Natural killer cell (primary cell): ENCODE measurements at regions not wholly inside any gene's neighbourhood (a gene's known extent, or its start where the extent isn't known, plus 50 kb on each side); places are given as distances from the start of the nearest gene placed in this dataset.

Experiments used
- ATAC-seq, 3 donors: fragments of 150-1000 bp in 2 of 3; fragments of 200-7000 bp in 1 of 3; cut with Tn5 transposase; 1 replicate in 1 of 3; 2 replicates in 2 of 3; pipeline ENCODE4 v1.10.0; 2021; ENCODE audit warnings: mild to moderate bottlenecking in 2 of 3, moderate library complexity in 2 of 3
- DNase-seq, 2 donors: peaks; one replicate each; pipeline versions ENCODE4 v3.0.0 to v3.0.0-alpha.2; 2013 to 2021; ENCODE audit warnings: mixed read lengths in 1 of 2
- H3K27ac ChIP-seq: one replicate; pipeline ENCODE4 v1.5.1; 2013; ENCODE audit warnings: mild to moderate bottlenecking, low read length
- H3K27me3 ChIP-seq: one replicate; pipeline ENCODE4 v1.6.1; 2013; ENCODE audit warnings: low read length; ENCODE audit not compliant: control insufficient read depth, insufficient read depth
- H3K36me3 ChIP-seq: one replicate; pipeline ENCODE4 v1.6.1; 2013; ENCODE audit warnings: low read length; ENCODE audit not compliant: control insufficient read depth, insufficient read depth
- H3K4me1 ChIP-seq: one replicate; pipeline ENCODE4 v1.6.1; 2013; ENCODE audit warnings: low read length; ENCODE audit not compliant: control insufficient read depth, insufficient read depth
- H3K4me3 ChIP-seq: one replicate; pipeline ENCODE4 v1.5.1; 2013; ENCODE audit warnings: low read length
- H3K9me3 ChIP-seq: one replicate; pipeline ENCODE4 v1.6.1; 2013; ENCODE audit warnings: low read length; ENCODE audit not compliant: control insufficient read depth, insufficient read depth
- H3K27ac Mint-ChIP-seq, 2 donors: one replicate each; pipeline ENCODE4 v1.8.0; 2022; ENCODE audit warnings: mild to moderate bottlenecking in 2 of 2, mixed read lengths in 2 of 2, moderate library complexity in 1 of 2
- H3K27me3 Mint-ChIP-seq, 2 donors: one replicate each; pipeline ENCODE4 v1.8.0; 2022; ENCODE audit warnings: low read depth in 2 of 2, mixed read lengths in 2 of 2
- H3K36me3 Mint-ChIP-seq: one replicate; pipeline ENCODE4 v1.8.0; 2022; ENCODE audit warnings: mixed read lengths
- H3K4me1 Mint-ChIP-seq, 2 donors: one replicate each; pipeline ENCODE4 v1.8.0; 2022; ENCODE audit warnings: mixed read lengths in 2 of 2
- H3K4me3 Mint-ChIP-seq: one replicate; pipeline ENCODE4 v1.8.0; 2022; ENCODE audit warnings: mild to moderate bottlenecking, moderate library complexity, mixed read lengths
- H3K9me3 Mint-ChIP-seq, 2 donors: one replicate each; pipeline ENCODE4 v1.8.0; 2022; ENCODE audit warnings: mixed read lengths in 2 of 2
- WGBS: methylation state at CpG from one replicate; pipeline ENCODE4 v1.1.7; 2013; ENCODE audit warnings: missing lambda C conversion rate; ENCODE audit not compliant: insufficient coverage; 5-methylcytosine and 5-hydroxymethylcytosine counted together
- intact Hi-C: fragments of 100-400 bp; cut with micrococcal nuclease; formaldehyde crosslinking; loops from one replicate; pipeline ENCODE4 v1.14.2; 2022
- TF ChIP-seq, protein P1 (sequence below): fragments of 200-600 bp; IDR thresholded peaks from one replicate; pipeline ENCODE4 v1.8.0; 2022; ENCODE audit warnings: antibody characterized with exemption

DNA sequence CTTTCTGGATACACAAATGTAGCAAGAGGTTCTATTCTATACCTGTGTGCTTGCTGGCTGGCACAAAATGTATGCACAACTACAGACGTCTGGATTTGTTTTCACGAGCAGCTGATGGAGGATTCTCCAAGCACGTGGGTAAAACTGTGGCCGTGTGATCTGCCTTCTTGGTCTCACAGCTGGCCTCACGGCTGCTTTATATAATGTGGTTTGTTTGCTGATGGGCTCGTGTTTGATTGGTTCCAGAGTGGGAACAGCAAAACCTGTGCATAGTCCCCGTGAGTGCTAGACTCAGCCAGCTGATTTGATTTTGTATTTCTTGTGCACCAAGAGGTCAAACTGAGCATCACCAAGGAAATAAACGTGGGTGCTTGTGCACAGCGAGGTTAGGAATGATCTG, 262.6 kb upstream of the RPS6KA3 start:
- WGBS, result 44% methylated on average over 9 of the region's 9 CpGs
- Histone ChIP-seq H3K27me3 (peaks cover 5% of the 10 kb centered on the region), H3K9me3 (no peaks in the 10 kb centered on the region), H3K27ac (no peak overlapping the region), H3K4me3 (no peak overlapping the region), H3K4me1 (no peaks in the 10 kb centered on the region), H3K36me3 (no peaks in the 10 kb centered on the region)
- DNase-seq (no peak), ATAC-seq (no peak)
- TF ChIP-seq, protein P1, sequence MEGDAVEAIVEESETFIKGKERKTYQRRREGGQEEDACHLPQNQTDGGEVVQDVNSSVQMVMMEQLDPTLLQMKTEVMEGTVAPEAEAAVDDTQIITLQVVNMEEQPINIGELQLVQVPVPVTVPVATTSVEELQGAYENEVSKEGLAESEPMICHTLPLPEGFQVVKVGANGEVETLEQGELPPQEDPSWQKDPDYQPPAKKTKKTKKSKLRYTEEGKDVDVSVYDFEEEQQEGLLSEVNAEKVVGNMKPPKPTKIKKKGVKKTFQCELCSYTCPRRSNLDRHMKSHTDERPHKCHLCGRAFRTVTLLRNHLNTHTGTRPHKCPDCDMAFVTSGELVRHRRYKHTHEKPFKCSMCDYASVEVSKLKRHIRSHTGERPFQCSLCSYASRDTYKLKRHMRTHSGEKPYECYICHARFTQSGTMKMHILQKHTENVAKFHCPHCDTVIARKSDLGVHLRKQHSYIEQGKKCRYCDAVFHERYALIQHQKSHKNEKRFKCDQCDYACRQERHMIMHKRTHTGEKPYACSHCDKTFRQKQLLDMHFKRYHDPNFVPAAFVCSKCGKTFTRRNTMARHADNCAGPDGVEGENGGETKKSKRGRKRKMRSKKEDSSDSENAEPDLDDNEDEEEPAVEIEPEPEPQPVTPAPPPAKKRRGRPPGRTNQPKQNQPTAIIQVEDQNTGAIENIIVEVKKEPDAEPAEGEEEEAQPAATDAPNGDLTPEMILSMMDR, result no peak
- intact Hi-C loops, result loop anchor here (5.0 kb wide), 1 partner anchor 1663 kb away; no protein-coding TSS in a partner anchor
- Mint-ChIP-seq H3K36me3 (no peaks in the 10 kb centered on the region), H3K27ac (no peak overlapping the region), H3K4me1 (peaks cover under 1 to 2% of the 10 kb centered on the region in 2 donors), H3K4me3 (no peak overlapping the region), H3K27me3 (peaks cover 32 to 53% of the 10 kb centered on the region in 2 donors), H3K9me3 (no peaks in the 10 kb centered on the region)

DNA sequence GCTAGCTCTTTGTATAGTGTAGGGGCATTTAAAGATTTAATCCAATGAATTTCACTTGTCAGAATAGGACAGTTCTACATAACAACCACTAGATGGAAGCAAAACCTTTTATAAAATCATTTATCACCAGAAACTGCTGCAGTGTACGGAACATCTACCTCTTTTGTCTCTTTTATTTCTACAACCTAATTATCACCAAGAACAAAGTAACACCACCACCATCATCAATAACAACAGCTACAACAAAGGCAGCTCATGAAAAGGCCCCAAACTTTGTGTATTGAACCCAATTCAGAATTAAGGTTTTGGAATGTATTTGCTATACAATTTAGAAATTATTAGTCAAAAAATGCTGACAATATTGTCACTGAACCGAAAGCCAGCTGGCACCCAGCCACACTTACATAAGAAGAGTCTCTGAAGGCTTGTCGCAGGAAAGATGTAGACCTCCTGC, 260.9 kb upstream of the RPS6KA3 start:
- DNase-seq (peak in 1 of 2 donors; percentile 41), ATAC-seq (peak in 1 of 3 donors; percentile 73)
- Histone ChIP-seq H3K4me3 (no peak overlapping the region), H3K4me1 (peaks cover 5% of the 10 kb centered on the region), H3K27me3 (peaks cover 5% of the 10 kb centered on the region), H3K9me3 (no peaks in the 10 kb centered on the region), H3K36me3 (no peaks in the 10 kb centered on the region), H3K27ac (no peak overlapping the region)
- intact Hi-C loops, result loop anchor here (1.0 to 5.0 kb wide), 2 partner anchors 1219 to 1665 kb away; no protein-coding TSS in a partner anchor
- Mint-ChIP-seq H3K9me3 (no peaks in the 10 kb centered on the region), H3K27ac (no peak overlapping the region), H3K4me1 (peaks cover 8 to 10% of the 10 kb centered on the region in 2 donors), H3K4me3 (no peak overlapping the region), H3K27me3 (peaks cover 20 to 36% of the 10 kb centered on the region in 2 donors), H3K36me3 (no peaks in the 10 kb centered on the region)
- WGBS, result 13% methylated on average over 2 of the region's 3 CpGs
- TF ChIP-seq, protein P1, result peak; percentile 41

DNA sequence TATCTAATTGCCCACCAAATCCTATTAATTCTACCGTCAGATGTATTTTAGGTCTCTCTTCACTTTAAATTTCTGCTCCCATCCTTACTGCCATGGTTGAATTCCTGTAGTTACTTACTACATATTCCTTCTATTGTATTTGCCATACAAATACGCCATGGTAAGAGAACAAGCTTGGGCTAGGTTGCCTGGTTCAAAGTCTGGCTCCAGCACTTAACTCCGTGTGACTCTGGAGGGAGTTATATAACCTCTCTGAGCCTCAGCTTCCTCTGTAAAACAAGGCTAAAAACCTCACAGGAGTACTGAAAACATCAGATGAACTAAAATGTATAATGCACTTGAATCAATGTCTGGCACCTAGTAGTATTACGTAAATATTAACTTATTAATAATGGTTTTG, 260.3 kb upstream of the RPS6KA3 start:
- Histone ChIP-seq H3K36me3 (no peaks in the 10 kb centered on the region), H3K9me3 (no peaks in the 10 kb centered on the region), H3K4me1 (peaks cover 5% of the 10 kb centered on the region), H3K4me3 (no peak overlapping the region), H3K27ac (no peak overlapping the region), H3K27me3 (peaks cover 5% of the 10 kb centered on the region)
- Mint-ChIP-seq H3K36me3 (no peaks in the 10 kb centered on the region), H3K27ac (no peak overlapping the region), H3K4me1 (peaks cover 8 to 10% of the 10 kb centered on the region in 2 donors), H3K9me3 (no peaks in the 10 kb centered on the region), H3K27me3 (peaks cover 17 to 32% of the 10 kb centered on the region in 2 donors), H3K4me3 (no peak overlapping the region)
- intact Hi-C loops, result loop anchor here (1.0 to 5.0 kb wide), 2 partner anchors 1219 to 1665 kb away; no protein-coding TSS in a partner anchor
- no peak for DNase-seq
- TF ChIP-seq, protein P1, result no peak
- 88% methylated on average over 2 of the region's 4 CpGs for WGBS
- ATAC-seq, result no peak
